WERI-Rb-1 (cell line): ENCODE measurements at regions not wholly inside any gene's neighbourhood (a gene's known extent, or its start where the extent isn't known, plus 50 kb on each side); places are given as distances from the start of the nearest gene placed in this dataset.

Experiments
- DNase-seq: peaks from one replicate; pipeline ENCODE4 v3.0.0-alpha.2; 2020
- H3K27ac ChIP-seq: fragments of 250-450 bp; sonication (Bioruptor Pico); 2 replicates; pipeline ENCODE4 v1.5.1; 2020; ENCODE audit warnings: mild to moderate bottlenecking, moderate library complexity
- H3K27me3 ChIP-seq: fragments of 250-450 bp; sonication (Bioruptor Pico); 2 replicates; pipeline ENCODE4 v1.5.1; 2021; ENCODE audit warnings: mild to moderate bottlenecking, low read depth, moderate library complexity; ENCODE audit not compliant: insufficient read depth, severe bottlenecking
- H3K36me3 ChIP-seq: fragments of 250-450 bp; sonication (Bioruptor Pico); 2 replicates; pipeline ENCODE4 v1.5.1; 2020; ENCODE audit warnings: mild to moderate bottlenecking, moderate library complexity
- H3K4me3 ChIP-seq: 2 replicates; pipeline ENCODE4 v1.5.1; 2011; ENCODE audit warnings: low read depth, mild to moderate bottlenecking, control low read depth, low read length
- H3K9me3 ChIP-seq: fragments of 250-450 bp; sonication (Bioruptor Pico); 2 replicates; pipeline ENCODE4 v1.5.1; 2021; ENCODE audit warnings: mild to moderate bottlenecking, moderate library complexity; ENCODE audit not compliant: severe bottlenecking
- CTCF ChIP-seq: IDR thresholded peaks from 2 replicates; pipeline ENCODE4 v1.5.1; 2011; ENCODE audit warnings: low read depth, mild to moderate bottlenecking, control low read depth, inconsistent platforms, low read length

GRCh38 chr4:189779281-189779980, 161.2 kb upstream of the FRG1 start:
- H3K36me3 ChIP-seq, result no peaks in the 10 kb centered on the region
- no peak for TF ChIP-seq CTCF
- no peak overlapping the region for H3K4me3 ChIP-seq
- peaks cover 91% of the 10 kb centered on the region for H3K27me3 ChIP-seq
- H3K9me3 ChIP-seq, result no peaks in the 10 kb centered on the region
- H3K27ac ChIP-seq, result no peak overlapping the region
- DNase-seq, result no peak

- TF ChIP-seq CTCF, result no peak
- Histone ChIP-seq H3K27me3 (peaks cover 95% of the 10 kb centered on the region), H3K9me3 (no peaks in the 10 kb centered on the region), H3K36me3 (no peaks in the 10 kb centered on the region), H3K27ac (no peak overlapping the region), H3K4me3 (no peak overlapping the region)
- DNase-seq, result no peak
Observed at GRCh38 chr4:189780391-189780790, 160.3 kb upstream of the FRG1 start.

GRCh38 chr4:189784651-189785050, 156.0 kb upstream of the FRG1 start:
- no peak for DNase-seq
- TF ChIP-seq CTCF, result no peak
- no peaks in the 10 kb centered on the region for H3K36me3 ChIP-seq
- H3K27ac ChIP-seq, result no peak overlapping the region
- H3K4me3 ChIP-seq, result no peak overlapping the region
- peaks cover 95% of the 10 kb centered on the region for H3K27me3 ChIP-seq
- no peaks in the 10 kb centered on the region for H3K9me3 ChIP-seq

GRCh38 chr4:189785257-189785656, 155.4 kb upstream of the FRG1 start:
- Histone ChIP-seq H3K9me3 (no peaks in the 10 kb centered on the region), H3K27me3 (peaks cover 95% of the 10 kb centered on the region), H3K27ac (no peak overlapping the region), H3K36me3 (no peaks in the 10 kb centered on the region), H3K4me3 (no peak overlapping the region)
- TF ChIP-seq CTCF, result no peak
- DNase-seq, result no peak

GRCh38 chr4:189786447-189786846, 154.2 kb upstream of the FRG1 start:
- Histone ChIP-seq H3K4me3 (no peak overlapping the region), H3K9me3 (no peaks in the 10 kb centered on the region), H3K27me3 (peaks cover 96% of the 10 kb centered on the region), H3K27ac (no peak overlapping the region), H3K36me3 (no peaks in the 10 kb centered on the region)
- DNase-seq, result no peak
- no peak for TF ChIP-seq CTCF
